Endodermal cell (in vitro differentiated cells): ENCODE measurements at regions not wholly inside any gene's neighbourhood (a gene's known extent, or its start where the extent isn't known, plus 50 kb on each side); places are given as distances from the start of the nearest gene placed in this dataset.

ENCODE experiments used
- DNase-seq: peaks from one replicate; pipeline ENCODE4 v3.0.0-alpha.2; 2017
- H3K27ac ChIP-seq: 2 replicates; pipeline ENCODE4 v1.5.1; 2013; ENCODE audit warnings: mild to moderate bottlenecking, low read depth, low read length, moderate library complexity
- H3K27me3 ChIP-seq: 2 replicates; pipeline ENCODE4 v1.6.1; 2013; ENCODE audit warnings: mild to moderate bottlenecking, low read length, moderate library complexity; ENCODE audit not compliant: insufficient read depth, control insufficient read depth, poor library complexity, severe bottlenecking
- H3K36me3 ChIP-seq: 2 replicates; pipeline ENCODE4 v1.7.0; 2013; ENCODE audit warnings: mild to moderate bottlenecking, low read length, moderate library complexity; ENCODE audit not compliant: control insufficient read depth, insufficient read depth
- H3K4me1 ChIP-seq: one replicate; pipeline ENCODE4 v1.7.0; 2013; ENCODE audit warnings: low read length; ENCODE audit not compliant: control insufficient read depth, insufficient read depth
- H3K4me3 ChIP-seq: 2 replicates; pipeline ENCODE4 v1.5.1; 2013; ENCODE audit warnings: mild to moderate bottlenecking, low read length, moderate library complexity
- H3K9ac ChIP-seq: 2 replicates; pipeline ENCODE4 v1.6.1; 2013; ENCODE audit warnings: mild to moderate bottlenecking, low read length, moderate library complexity; ENCODE audit not compliant: poor library complexity, severe bottlenecking; ENCODE audit errors: extremely low read depth
- H3K9me3 ChIP-seq: 2 replicates; pipeline ENCODE4 v1.6.1; 2013; ENCODE audit warnings: mild to moderate bottlenecking, low read length, moderate library complexity; ENCODE audit not compliant: control insufficient read depth
- H3K27ac Mint-ChIP-seq: 2 replicates; pipeline ENCODE4 v1.8.0; 2020; ENCODE audit warnings: mixed read lengths
- H3K27me3 Mint-ChIP-seq: 2 replicates; pipeline ENCODE4 v1.8.0; 2021; ENCODE audit warnings: mild to moderate bottlenecking, mixed read lengths; ENCODE audit not compliant: insufficient read depth
- H3K36me3 Mint-ChIP-seq: 2 replicates; pipeline ENCODE4 v1.8.0; 2020; ENCODE audit warnings: low read depth, mixed read lengths
- H3K4me1 Mint-ChIP-seq: 2 replicates; pipeline ENCODE4 v1.8.0; 2020; ENCODE audit warnings: mixed read lengths
- H3K4me3 Mint-ChIP-seq: 2 replicates; pipeline ENCODE4 v1.8.0; 2020; ENCODE audit warnings: mild to moderate bottlenecking, moderate library complexity, mixed read lengths
- H3K9me3 Mint-ChIP-seq: 2 replicates; pipeline ENCODE4 v1.8.0; 2020; ENCODE audit warnings: mild to moderate bottlenecking, mixed read lengths
- WGBS, 2 experiments: methylation state at CpG; one replicate each; pipeline versions ENCODE4 v1.1.5 to v1.1.7; 2013; ENCODE audit warnings: missing lambda C conversion rate in 2 of 2, mixed read lengths in 1 of 2; ENCODE audit not compliant: insufficient coverage in 1 of 2, insufficient read length in 1 of 2; 5-methylcytosine and 5-hydroxymethylcytosine counted together
- TF ChIP-seq, protein P1 (sequence below): fragments of 200-600 bp; sonication (generic); conservative IDR thresholded peaks from 2 replicates; pipeline ENCODE4 v1.5.0; 2021; ENCODE audit warnings: antibody characterized with exemption, mild to moderate bottlenecking

- Histone ChIP-seq H3K27ac (no peak overlapping the region), H3K4me1 (no peaks in the 10 kb centered on the region), H3K4me3 (no peak overlapping the region), H3K9ac (no peak overlapping the region), H3K9me3 (no peaks in the 10 kb centered on the region), H3K36me3 (no peaks in the 10 kb centered on the region), H3K27me3 (no peaks in the 10 kb centered on the region)
- no peak overlapping the region for H3K4me3 Mint-ChIP-seq
- peaks cover 13% of the 10 kb centered on the region for H3K27me3 Mint-ChIP-seq
- no peak for DNase-seq
- H3K27ac Mint-ChIP-seq, result no peak overlapping the region
- no peaks in the 10 kb centered on the region for H3K4me1 Mint-ChIP-seq
- TF ChIP-seq, protein P1, sequence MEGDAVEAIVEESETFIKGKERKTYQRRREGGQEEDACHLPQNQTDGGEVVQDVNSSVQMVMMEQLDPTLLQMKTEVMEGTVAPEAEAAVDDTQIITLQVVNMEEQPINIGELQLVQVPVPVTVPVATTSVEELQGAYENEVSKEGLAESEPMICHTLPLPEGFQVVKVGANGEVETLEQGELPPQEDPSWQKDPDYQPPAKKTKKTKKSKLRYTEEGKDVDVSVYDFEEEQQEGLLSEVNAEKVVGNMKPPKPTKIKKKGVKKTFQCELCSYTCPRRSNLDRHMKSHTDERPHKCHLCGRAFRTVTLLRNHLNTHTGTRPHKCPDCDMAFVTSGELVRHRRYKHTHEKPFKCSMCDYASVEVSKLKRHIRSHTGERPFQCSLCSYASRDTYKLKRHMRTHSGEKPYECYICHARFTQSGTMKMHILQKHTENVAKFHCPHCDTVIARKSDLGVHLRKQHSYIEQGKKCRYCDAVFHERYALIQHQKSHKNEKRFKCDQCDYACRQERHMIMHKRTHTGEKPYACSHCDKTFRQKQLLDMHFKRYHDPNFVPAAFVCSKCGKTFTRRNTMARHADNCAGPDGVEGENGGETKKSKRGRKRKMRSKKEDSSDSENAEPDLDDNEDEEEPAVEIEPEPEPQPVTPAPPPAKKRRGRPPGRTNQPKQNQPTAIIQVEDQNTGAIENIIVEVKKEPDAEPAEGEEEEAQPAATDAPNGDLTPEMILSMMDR, result no peak
- 92 to 93% methylated on average over 3 to 5 of the region's 5 CpGs for WGBS, 2 experiments
- no peaks in the 10 kb centered on the region for H3K36me3 Mint-ChIP-seq
- H3K9me3 Mint-ChIP-seq, result no peaks in the 10 kb centered on the region
These were observed 164.0 kb downstream of the EN1 start for GRCh38 chr2:118683460-118683859.

DNA sequence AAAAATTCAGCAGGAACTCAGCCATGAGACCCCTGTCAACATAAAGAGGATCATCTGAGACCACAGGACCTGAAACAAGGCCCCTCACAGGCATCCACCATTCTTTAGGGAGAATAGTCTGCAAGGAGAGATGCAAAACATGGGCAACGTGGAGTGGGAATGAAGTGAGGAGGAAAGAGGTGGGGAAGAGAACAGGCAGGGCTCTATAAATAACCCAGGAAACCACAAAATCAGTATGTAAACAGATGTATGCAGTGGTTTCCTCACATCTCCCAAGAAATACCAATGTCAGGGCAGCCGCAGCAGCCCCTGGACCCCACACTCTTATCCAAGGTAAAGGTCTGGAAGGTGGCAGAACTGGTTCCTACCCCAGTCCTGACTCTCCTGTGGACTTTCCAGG, 168.5 kb downstream of the EN1 start:
- TF ChIP-seq, protein P1, result no peak
- no peaks in the 10 kb centered on the region for H3K27me3 ChIP-seq
- no peak overlapping the region for H3K27ac ChIP-seq
- Mint-ChIP-seq H3K27me3 (peaks cover 17% of the 10 kb centered on the region), H3K27ac (no peak overlapping the region), H3K4me1 (peaks cover 8% of the 10 kb centered on the region), H3K4me3 (no peak overlapping the region), H3K9me3 (no peaks in the 10 kb centered on the region), H3K36me3 (no peaks in the 10 kb centered on the region)
- H3K9me3 ChIP-seq, result no peaks in the 10 kb centered on the region
- no peak overlapping the region for H3K9ac ChIP-seq
- H3K4me1 ChIP-seq, result no peaks in the 10 kb centered on the region
- no peaks in the 10 kb centered on the region for H3K36me3 ChIP-seq
- WGBS, 2 experiments, result 97% methylated on average over 2 of the region's 2 CpGs; no CpG with 5 or more reads in 1 of the 2 experiments
- no peak for DNase-seq
- H3K4me3 ChIP-seq, result no peak overlapping the region

GRCh38 chr2:118677546-118677945, 169.9 kb downstream of the EN1 start:
- Histone ChIP-seq H3K4me3 (no peak overlapping the region), H3K9me3 (no peaks in the 10 kb centered on the region), H3K27me3 (no peaks in the 10 kb centered on the region), H3K36me3 (no peaks in the 10 kb centered on the region), H3K4me1 (no peaks in the 10 kb centered on the region), H3K27ac (no peak overlapping the region), H3K9ac (no peak overlapping the region)
- no peak overlapping the region for H3K4me3 Mint-ChIP-seq
- H3K36me3 Mint-ChIP-seq, result no peaks in the 10 kb centered on the region
- no peak for DNase-seq
- 88% methylated on average over 1 of the region's 1 CpG; no CpG with 5 or more reads in 1 of the 2 experiments for WGBS, 2 experiments
- H3K27me3 Mint-ChIP-seq, result peaks cover 19% of the 10 kb centered on the region
- H3K9me3 Mint-ChIP-seq, result no peaks in the 10 kb centered on the region
- TF ChIP-seq, protein P1, result peak; percentile 25
- H3K27ac Mint-ChIP-seq, result no peak overlapping the region
- H3K4me1 Mint-ChIP-seq, result peaks cover 8% of the 10 kb centered on the region
